Posterior vena cava (tissue), 2 donors: ENCODE measurements at regions not wholly inside any gene's neighbourhood (a gene's known extent, or its start where the extent isn't known, plus 50 kb on each side); places are given as distances from the start of the nearest gene placed in this dataset.
"Not testable (repeated sequence)": the region's sequence is repeated elsewhere in the genome, so short reads cannot be mapped to it uniquely, and the experiment has no call there.

Experiments
- DNase-seq: peaks from one replicate; pipeline ENCODE4 v3.0.0-alpha.2; 2020; ENCODE audit warnings: low spot score
- intact Hi-C, 2 donors: fragments of 100-400 bp; cut with DNase I; formaldehyde crosslinking; loops; one replicate each; pipeline versions ENCODE4 v1.14.1 to v1.14.2; 2022 to 2023
- donor health status: DM: yes; HTN: yes; CAD: no.
- donor health status: DM: yes; HTN: yes; CAD: no.

DNA sequence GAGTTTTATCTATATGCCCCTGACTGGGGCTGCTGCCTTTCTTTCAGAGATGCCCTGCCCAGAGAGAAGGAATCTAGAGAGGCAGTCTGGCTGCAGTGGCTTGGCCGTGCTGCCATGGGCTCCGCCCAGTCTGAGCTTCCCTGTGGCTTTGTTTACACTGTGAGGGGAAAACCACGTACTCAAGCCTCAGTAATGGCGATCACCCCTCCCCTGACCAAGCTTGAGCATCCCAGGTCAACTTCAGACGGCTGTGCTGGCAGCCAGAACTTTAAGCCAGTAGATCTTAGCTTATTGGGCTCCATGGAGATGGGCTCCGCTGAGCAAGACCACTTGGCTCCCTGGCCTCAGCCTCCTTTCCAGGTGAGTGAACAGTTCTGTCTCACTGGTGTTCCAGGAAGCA is 69.0 kb upstream of the DPP6 start:
- DNase-seq, intact Hi-C loops: not testable (repeated sequence)

- DNase-seq, intact Hi-C loops: not testable (repeated sequence)
These were observed 63.1 kb upstream of the DPP6 start for GRCh38 chr7:153989066-153989627.

GRCh38 chr7:153989742-153990425 is 62.3 kb upstream of the DPP6 start:
- intact Hi-C loops, DNase-seq: not testable (repeated sequence)

- DNase-seq, intact Hi-C loops: not testable (repeated sequence)
These were observed 60.7 kb upstream of the DPP6 start for GRCh38 chr7:153991471-153991870.

GRCh38 chr7:153993402-153993801 is 58.8 kb upstream of the DPP6 start:
- DNase-seq, intact Hi-C loops: not testable (repeated sequence)

GRCh38 chr7:153998896-153999295 is 53.3 kb upstream of the DPP6 start:
- intact Hi-C loops, DNase-seq: not testable (repeated sequence)
